Endothelial cell of umbilical vein (primary cell): ENCODE measurements at regions not wholly inside any gene's neighbourhood (a gene's known extent, or its start where the extent isn't known, plus 50 kb on each side); places are given as distances from the start of the nearest gene placed in this dataset.

Source experiments
- EZH2 ChIP-seq: IDR thresholded peaks from 2 replicates; pipeline ENCODE4 v1.6.1; 2012; ENCODE audit warnings: borderline replicate concordance, low read depth, mild to moderate bottlenecking, moderate library complexity, low read length, inconsistent platforms; ENCODE audit not compliant: severe bottlenecking
- JUN ChIP-seq: IDR thresholded peaks from 2 replicates; pipeline ENCODE4 v1.6.1; 2011; ENCODE audit warnings: borderline replicate concordance, low read depth; ENCODE audit not compliant: insufficient read length, insufficient read depth
- POLR2A ChIP-seq: IDR thresholded peaks from 2 replicates; pipeline ENCODE4 v1.6.1; 2012; ENCODE audit warnings: low read depth, mild to moderate bottlenecking, control low read depth, low read length
- POLR2AphosphoS5 ChIP-seq: IDR thresholded peaks from 2 replicates; pipeline ENCODE4 v1.6.1; 2012; ENCODE audit warnings: low read depth, mild to moderate bottlenecking, control low read depth, low read length, moderate library complexity; ENCODE audit not compliant: insufficient read depth
- TF ChIP-seq, protein P1 (sequence below), 2 donors: IDR thresholded peaks; 1 replicate in 1 of 2; 2 replicates in 1 of 2; pipeline ENCODE4 v1.5.1; 2011; ENCODE audit warnings: low read length in 2 of 2, mild to moderate bottlenecking in 2 of 2, moderate library complexity in 2 of 2, control low read depth in 1 of 2, inconsistent platforms in 1 of 2, low read depth in 1 of 2; ENCODE audit not compliant: insufficient read depth in 1 of 2; ENCODE audit errors: extremely low read depth in 1 of 2
- TF ChIP-seq, protein P2 (sequence below): IDR thresholded peaks from 2 replicates; pipeline ENCODE4 v1.6.1; 2011; ENCODE audit not compliant: insufficient read depth, insufficient read length

DNA sequence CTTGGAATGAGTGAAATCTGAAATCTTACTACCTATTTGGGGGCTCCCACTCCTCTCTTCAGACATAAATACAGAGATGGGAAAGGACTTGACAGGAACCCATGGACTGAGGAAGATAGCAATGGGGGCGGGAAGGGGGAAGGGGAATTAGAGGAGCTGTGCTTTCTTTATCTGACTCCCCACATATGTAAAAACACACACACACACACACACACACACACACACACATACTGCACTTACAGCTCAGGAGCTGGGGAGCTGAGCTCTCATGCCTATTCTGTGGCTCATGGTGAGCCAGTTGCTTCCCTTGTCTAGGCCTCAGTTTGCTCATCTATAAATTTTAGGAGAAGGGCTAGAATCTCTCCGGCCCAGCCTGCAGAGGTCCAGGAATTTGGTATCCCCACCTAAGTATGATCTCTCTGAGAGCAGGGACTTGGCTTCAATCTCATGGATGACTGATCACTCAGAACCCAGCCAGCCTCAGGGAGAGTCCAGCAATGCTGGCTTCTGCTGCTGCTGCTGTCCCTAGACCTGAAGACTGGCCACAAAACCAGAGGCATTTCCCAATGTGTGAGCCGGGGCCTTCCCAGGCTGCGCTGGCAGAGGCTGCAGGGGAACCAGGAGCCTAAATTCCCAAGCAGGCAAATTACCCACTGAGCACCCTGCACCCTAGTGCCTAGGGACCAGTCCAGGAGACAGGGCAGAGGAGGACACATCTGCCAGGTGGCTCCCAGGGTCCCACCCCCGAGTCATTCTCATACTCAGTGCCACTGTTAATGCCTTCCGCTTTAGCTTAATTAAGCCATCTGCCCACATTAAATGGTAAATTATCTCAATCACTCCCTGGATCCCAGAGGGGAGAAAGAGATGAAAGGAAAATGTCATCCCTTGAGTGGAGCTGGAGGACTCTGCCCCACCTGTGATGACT is 57.5 kb upstream of the RBM15 start:
- no peak for TF ChIP-seq POLR2A
- TF ChIP-seq, protein P1, sequence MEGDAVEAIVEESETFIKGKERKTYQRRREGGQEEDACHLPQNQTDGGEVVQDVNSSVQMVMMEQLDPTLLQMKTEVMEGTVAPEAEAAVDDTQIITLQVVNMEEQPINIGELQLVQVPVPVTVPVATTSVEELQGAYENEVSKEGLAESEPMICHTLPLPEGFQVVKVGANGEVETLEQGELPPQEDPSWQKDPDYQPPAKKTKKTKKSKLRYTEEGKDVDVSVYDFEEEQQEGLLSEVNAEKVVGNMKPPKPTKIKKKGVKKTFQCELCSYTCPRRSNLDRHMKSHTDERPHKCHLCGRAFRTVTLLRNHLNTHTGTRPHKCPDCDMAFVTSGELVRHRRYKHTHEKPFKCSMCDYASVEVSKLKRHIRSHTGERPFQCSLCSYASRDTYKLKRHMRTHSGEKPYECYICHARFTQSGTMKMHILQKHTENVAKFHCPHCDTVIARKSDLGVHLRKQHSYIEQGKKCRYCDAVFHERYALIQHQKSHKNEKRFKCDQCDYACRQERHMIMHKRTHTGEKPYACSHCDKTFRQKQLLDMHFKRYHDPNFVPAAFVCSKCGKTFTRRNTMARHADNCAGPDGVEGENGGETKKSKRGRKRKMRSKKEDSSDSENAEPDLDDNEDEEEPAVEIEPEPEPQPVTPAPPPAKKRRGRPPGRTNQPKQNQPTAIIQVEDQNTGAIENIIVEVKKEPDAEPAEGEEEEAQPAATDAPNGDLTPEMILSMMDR (IDR thresholded peaks at IDR 0.05; ENCODE audit: extremely low read depth in 1 of 2, insufficient read depth in 1 of 2, low read depth in 1 of 2, low read length in 2 of 2), result no peak
- TF ChIP-seq POLR2AphosphoS5, result no peak
- TF ChIP-seq JUN, result no peak
- TF ChIP-seq, protein P2, sequence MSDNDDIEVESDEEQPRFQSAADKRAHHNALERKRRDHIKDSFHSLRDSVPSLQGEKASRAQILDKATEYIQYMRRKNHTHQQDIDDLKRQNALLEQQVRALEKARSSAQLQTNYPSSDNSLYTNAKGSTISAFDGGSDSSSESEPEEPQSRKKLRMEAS, result no peak
- no peak for TF ChIP-seq EZH2
